Urinary bladder (tissue), 3 donors: ENCODE measurements at regions not wholly inside any gene's neighbourhood (a gene's known extent, or its start where the extent isn't known, plus 50 kb on each side); places are given as distances from the start of the nearest gene placed in this dataset.

Source experiments
- DNase-seq: peaks from one replicate; pipeline ENCODE4 v3.0.0-alpha.2; 2015; ENCODE audit errors: extremely low spot score
- H3K27ac ChIP-seq: one replicate; pipeline ENCODE4 v1.5.1; 2013; ENCODE audit warnings: low read depth, mild to moderate bottlenecking, moderate library complexity
- H3K36me3 ChIP-seq: one replicate; pipeline ENCODE4 v1.6.1; 2013; ENCODE audit warnings: mild to moderate bottlenecking, moderate library complexity; ENCODE audit not compliant: insufficient read depth
- H3K4me1 ChIP-seq: one replicate; pipeline ENCODE4 v1.6.1; 2013; ENCODE audit warnings: mild to moderate bottlenecking, moderate library complexity; ENCODE audit not compliant: insufficient read depth
- H3K4me3 ChIP-seq: one replicate; pipeline ENCODE4 v1.5.1; 2013; ENCODE audit warnings: low read depth, low read length
- WGBS: extraction: QIAGEN DNeasy Blood & Tissue Kit; methylation state at CpG from one replicate; pipeline ENCODE4 v1.1.7; 2013; 5-methylcytosine and 5-hydroxymethylcytosine counted together
- donor health status: healthy with polysubstance abuse.
- donor health status: healthy.

GRCh38 chr15:94584833-94585244, 353.5 kb downstream of the MCTP2 start:
- Histone ChIP-seq H3K4me1 (no peaks in the 10 kb centered on the region), H3K27ac (no peak overlapping the region), H3K36me3 (no peaks in the 10 kb centered on the region), H3K4me3 (no peak overlapping the region)
- WGBS, result 46% methylated on average over 11 of the region's 11 CpGs
- DNase-seq, result no peak

DNA sequence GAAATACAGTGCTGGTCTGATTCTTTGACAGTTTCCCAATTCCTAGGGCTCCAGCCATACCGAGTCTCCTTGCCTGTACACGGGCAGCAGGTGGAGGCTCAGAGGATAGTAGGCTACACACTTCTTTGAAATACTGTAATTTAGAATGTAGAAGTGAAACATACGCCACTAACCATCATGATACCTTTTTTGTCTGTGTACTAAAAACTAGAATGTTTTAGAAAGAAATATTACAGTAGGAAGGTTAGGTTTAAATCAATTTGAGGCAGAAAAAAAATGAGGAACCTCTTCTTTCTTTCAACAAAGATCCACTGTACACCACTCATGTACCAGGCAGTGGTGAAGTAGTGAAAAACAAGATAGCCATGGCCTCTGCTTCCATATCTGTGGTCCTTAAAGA, 354.7 kb downstream of the MCTP2 start:
- no peaks in the 10 kb centered on the region for H3K36me3 ChIP-seq
- DNase-seq, result no peak
- 76% methylated on average over 3 of the region's 3 CpGs for WGBS
- H3K4me3 ChIP-seq, result no peak overlapping the region
- H3K27ac ChIP-seq, result no peak overlapping the region
- H3K4me1 ChIP-seq, result no peaks in the 10 kb centered on the region

- no peak overlapping the region for H3K4me3 ChIP-seq
- H3K27ac ChIP-seq, result no peak overlapping the region
- H3K36me3 ChIP-seq, result no peaks in the 10 kb centered on the region
- no peaks in the 10 kb centered on the region for H3K4me1 ChIP-seq
- DNase-seq, result no peak
- 77% methylated on average over 2 of the region's 2 CpGs for WGBS
These were observed 355.8 kb downstream of the MCTP2 start for GRCh38 chr15:94587113-94587512.

DNA sequence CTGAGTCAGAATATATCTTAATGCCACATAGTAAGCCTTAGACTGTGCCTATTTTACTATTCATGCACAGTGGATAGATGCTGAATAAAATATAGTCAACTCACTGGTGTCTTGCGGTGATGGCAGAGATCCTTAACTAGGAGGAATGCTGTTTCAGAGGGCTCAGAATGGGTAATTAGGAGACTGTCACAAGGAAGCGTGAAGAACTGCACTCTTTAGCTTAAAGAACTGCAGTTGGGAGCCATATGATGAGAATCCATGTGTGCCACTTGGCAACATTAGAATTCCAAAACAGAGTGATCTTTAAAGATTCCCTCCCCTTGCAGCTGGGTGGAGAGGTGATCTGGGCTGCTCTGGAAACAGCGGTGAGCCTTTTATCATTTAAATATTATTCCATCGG, 357.6 kb downstream of the MCTP2 start:
- no peak for DNase-seq
- Histone ChIP-seq H3K36me3 (no peaks in the 10 kb centered on the region), H3K27ac (no peak overlapping the region), H3K4me1 (no peaks in the 10 kb centered on the region), H3K4me3 (no peak overlapping the region)
- 84% methylated on average over 4 of the region's 4 CpGs for WGBS

DNA sequence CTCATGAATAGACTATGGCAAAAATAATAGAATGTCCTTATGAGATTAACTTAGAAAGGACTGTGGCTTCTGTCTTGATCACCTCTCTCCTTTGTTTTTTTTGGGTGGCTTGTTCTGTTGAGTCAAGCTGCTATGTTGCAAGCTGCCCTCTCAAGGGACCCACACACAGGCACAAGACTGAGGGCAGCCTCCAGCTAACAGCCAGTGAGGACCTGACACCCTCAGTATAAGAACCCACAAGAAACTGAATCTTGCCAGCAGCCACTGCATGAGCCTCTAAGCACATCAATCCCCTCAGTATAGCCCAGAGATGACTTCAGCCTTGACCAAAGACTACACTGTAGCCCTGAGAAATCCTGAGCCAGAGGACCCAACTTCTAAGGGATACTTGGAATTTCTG, 361.1 kb downstream of the MCTP2 start:
- no peak for DNase-seq
- Histone ChIP-seq H3K4me3 (no peak overlapping the region), H3K27ac (no peak overlapping the region), H3K4me1 (no peaks in the 10 kb centered on the region), H3K36me3 (no peaks in the 10 kb centered on the region)

DNA sequence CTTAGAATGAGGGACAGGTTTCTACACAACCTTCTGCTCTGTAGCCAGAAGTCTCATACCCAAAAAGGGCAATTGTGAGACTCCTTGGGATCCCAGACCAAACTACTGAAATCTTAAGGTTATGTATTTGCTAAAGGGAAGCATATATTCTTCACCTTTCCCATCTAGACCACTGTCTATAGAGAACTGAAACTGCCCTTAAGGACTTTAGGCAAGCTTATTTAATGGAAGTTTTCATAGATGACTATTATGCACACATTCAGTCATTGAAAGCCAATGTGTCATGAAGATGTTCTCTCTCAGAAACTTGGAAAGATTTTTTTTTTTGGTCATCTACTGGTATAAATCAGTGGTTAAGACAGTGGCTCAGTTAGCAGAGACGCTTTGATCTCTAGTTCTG, 365.3 kb downstream of the MCTP2 start:
- Histone ChIP-seq H3K4me3 (no peak overlapping the region), H3K36me3 (no peaks in the 10 kb centered on the region), H3K27ac (no peak overlapping the region), H3K4me1 (no peaks in the 10 kb centered on the region)
- WGBS, result 91% methylated on average over 1 of the region's 1 CpG
- DNase-seq, result no peak

DNA sequence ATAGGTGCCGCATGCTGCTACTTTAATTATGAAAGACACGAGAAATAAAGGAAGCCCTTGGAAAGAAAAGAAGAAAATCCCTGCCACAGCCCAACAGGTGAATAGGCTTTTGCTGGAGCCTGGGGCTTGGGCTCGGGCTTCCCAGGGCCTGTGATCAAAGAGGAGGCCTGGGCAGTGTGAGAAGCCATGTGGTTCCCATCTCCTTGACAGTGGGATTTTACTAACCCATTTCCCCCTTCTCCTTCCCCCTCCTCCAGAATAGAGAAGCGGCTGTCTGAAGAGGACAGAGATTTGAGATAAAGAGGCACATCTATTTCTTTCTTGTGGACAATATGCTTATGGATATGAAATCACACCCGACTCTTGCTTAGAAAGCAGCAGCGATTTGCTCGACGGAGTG, 369.1 kb downstream of the MCTP2 start:
- H3K36me3 ChIP-seq, result no peaks in the 10 kb centered on the region
- no peak overlapping the region for H3K4me3 ChIP-seq
- H3K27ac ChIP-seq, result no peak overlapping the region
- no peak for DNase-seq
- 53% methylated on average over 8 of the region's 8 CpGs for WGBS
- H3K4me1 ChIP-seq, result no peaks in the 10 kb centered on the region

GRCh38 chr15:94602754-94603470, 371.6 kb downstream of the MCTP2 start:
- no peaks in the 10 kb centered on the region for H3K36me3 ChIP-seq

DNA sequence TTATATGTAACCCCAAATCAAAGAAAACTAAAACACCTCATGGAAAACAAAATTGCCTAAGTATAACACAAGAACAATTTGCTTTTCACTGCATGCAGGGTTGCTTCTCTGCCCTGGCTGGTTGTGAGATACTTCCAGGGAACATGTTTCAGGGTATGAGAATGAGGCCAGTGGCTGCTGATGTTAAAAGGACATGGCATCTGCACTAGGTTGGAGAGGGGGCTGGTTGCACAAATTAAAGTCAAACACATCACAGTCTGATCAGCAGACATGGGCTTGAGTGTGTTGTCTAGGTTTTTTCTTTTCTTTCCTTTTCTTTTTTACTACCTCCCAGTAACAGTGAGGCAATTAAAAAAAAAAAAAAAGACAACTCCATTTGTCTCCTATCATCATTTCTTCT, 374.9 kb downstream of the MCTP2 start:
- H3K36me3 ChIP-seq, result no peaks in the 10 kb centered on the region
- no peaks in the 10 kb centered on the region for H3K4me1 ChIP-seq
- DNase-seq, result no peak
- no peak overlapping the region for H3K27ac ChIP-seq
- H3K4me3 ChIP-seq, result no peak overlapping the region

More at GRCh38 chr15:94602754-94603470, 371.6 kb downstream of the MCTP2 start:
- Histone ChIP-seq H3K27ac (no peak overlapping the region), H3K4me3 (no peak overlapping the region), H3K4me1 (no peaks in the 10 kb centered on the region)
- DNase-seq, result no peak
- WGBS, result 62% methylated on average over 8 of the region's 8 CpGs

DNA sequence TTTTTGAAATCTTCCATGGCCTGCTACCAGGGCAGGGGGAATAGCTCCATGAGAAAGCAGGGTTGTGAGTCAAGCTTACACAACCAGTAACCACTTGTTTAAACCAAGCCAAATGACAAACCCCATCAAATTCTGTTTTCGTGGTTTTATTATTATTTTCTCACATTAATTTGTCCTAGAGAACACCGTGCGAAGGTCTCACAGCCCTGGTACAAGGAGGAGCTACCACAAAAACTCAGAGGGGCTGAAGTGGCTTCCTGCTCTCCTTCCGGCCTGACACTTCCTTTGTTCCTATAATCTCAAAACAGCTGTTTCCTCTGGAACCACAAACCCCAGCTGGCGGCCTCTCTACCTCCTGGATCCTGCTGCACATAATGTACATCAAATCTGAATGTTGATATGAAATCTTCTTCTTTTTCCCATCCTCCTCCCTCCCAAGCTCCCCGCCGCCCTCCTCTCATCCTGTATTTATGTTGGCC, 375.9 kb downstream of the MCTP2 start:
- 38% methylated on average over 7 of the region's 7 CpGs for WGBS
- H3K27ac ChIP-seq, result no peak overlapping the region

DNA sequence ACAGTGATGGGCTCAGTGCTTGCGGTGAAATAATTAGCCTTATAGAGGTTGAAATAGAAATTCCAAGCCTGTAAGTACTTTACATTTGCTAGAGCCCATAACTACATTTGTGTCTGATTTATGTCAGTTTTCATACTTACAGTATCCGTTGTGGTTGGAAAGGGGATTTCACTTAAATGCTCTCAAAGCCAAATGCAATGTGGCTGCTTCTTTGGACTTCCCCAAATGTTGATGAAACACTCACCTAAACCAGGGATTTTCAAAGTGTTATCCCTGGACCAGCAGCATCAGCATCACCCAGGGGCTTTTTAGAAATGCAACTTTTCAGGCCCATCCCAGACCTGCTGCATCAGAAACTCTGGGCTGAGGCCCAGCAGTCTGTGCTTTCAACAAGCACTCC, 378.7 kb downstream of the MCTP2 start:
- DNase-seq, result no peak
- 27% methylated on average over 2 of the region's 2 CpGs for WGBS
- H3K27ac ChIP-seq, result no peak overlapping the region
- no peak overlapping the region for H3K4me3 ChIP-seq
- H3K36me3 ChIP-seq, result no peaks in the 10 kb centered on the region
- H3K4me1 ChIP-seq, result no peaks in the 10 kb centered on the region

More for the DNA sequence above, 375.9 kb downstream of the MCTP2 start:
- DNase-seq, result no peak
- H3K4me3 ChIP-seq, result no peak overlapping the region
- H3K4me1 ChIP-seq, result no peaks in the 10 kb centered on the region
- H3K36me3 ChIP-seq, result no peaks in the 10 kb centered on the region

DNA sequence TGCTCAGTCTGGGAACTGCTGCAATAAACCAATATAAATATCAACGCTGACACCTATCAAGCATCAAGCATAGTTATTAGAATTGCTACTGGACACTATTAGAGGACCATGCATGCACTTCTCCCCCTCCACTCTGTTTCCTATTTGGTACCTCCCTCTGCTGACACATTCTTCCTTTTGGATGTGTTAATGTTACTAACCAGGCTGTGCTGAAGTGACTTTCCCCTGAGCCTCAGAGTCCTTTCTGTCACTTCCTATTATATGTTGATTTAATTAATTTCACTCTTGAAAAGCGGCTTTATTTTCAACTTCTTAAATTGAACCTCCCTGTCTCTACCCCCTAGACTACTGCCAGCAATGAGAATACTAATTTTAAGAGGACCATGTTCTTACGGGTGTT, 379.1 kb downstream of the MCTP2 start:
- Histone ChIP-seq H3K4me3 (no peak overlapping the region), H3K27ac (no peak overlapping the region), H3K4me1 (no peaks in the 10 kb centered on the region), H3K36me3 (no peaks in the 10 kb centered on the region)
- WGBS, result 75% methylated on average over 3 of the region's 3 CpGs
- DNase-seq, result no peak

- H3K27ac ChIP-seq, result no peak overlapping the region
- no peaks in the 10 kb centered on the region for H3K36me3 ChIP-seq
- no peak for DNase-seq
- no peaks in the 10 kb centered on the region for H3K4me1 ChIP-seq
- WGBS, result 90% methylated on average over 2 of the region's 2 CpGs
- H3K4me3 ChIP-seq, result no peak overlapping the region
These were observed 380.3 kb downstream of the MCTP2 start for GRCh38 chr15:94611656-94612055.

DNA sequence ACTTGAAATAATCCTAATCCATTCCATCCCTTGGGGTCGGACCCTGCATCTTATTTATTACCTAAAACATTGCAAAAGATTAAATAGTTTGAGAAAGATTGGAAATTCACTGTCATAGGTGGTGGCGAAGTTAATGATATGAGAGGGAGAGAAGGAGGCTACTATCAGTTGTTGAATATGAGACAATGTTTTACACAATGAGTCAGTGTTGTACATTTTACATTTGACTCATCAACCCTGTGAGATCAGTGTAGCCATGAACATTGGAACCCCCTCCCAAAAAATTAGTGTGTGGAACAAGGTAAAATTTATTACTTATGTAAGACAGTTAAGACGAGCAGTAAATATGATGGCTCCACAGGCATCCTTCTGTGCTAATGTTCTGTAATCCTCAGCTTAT, 384.3 kb downstream of the MCTP2 start:
- Histone ChIP-seq H3K4me3 (no peak overlapping the region), H3K4me1 (no peaks in the 10 kb centered on the region), H3K36me3 (no peaks in the 10 kb centered on the region), H3K27ac (no peak overlapping the region)
- no peak for DNase-seq
- WGBS, result 92% methylated on average over 3 of the region's 3 CpGs

- Histone ChIP-seq H3K36me3 (no peaks in the 10 kb centered on the region), H3K4me3 (no peak overlapping the region), H3K27ac (no peak overlapping the region), H3K4me1 (no peaks in the 10 kb centered on the region)
- no peak for DNase-seq
- WGBS, result 92% methylated on average over 5 of the region's 5 CpGs
These were observed 389.3 kb downstream of the MCTP2 start for GRCh38 chr15:94620632-94621031.
